Neural progenitor cell (in vitro differentiated cells): ENCODE measurements at regions not wholly inside any gene's neighbourhood (a gene's known extent, or its start where the extent isn't known, plus 50 kb on each side); places are given as distances from the start of the nearest gene placed in this dataset.

Source experiments
- DNase-seq: peaks from one replicate; pipeline ENCODE4 v3.0.0-alpha.2; 2016; ENCODE audit warnings: low spot score
- H2AFZ ChIP-seq: fragments of 200-600 bp; sonication (generic); replicated peaks from 2 replicates; pipeline ENCODE4 v1.6.1; 2016; ENCODE audit warnings: antibody characterized with exemption
- H3F3A ChIP-seq: fragments of 200-600 bp; sonication (generic); 2 replicates; pipeline ENCODE4 v1.6.1; 2016; ENCODE audit warnings: antibody characterized with exemption, low read depth
- H3K27ac ChIP-seq: fragments of 200-600 bp; sonication (generic); 2 replicates; pipeline ENCODE4 v1.5.1; 2016; ENCODE audit warnings: mild to moderate bottlenecking
- H3K27me3 ChIP-seq: fragments of 200-600 bp; sonication (generic); 2 replicates; pipeline ENCODE4 v1.6.1; 2016; ENCODE audit warnings: mild to moderate bottlenecking, moderate library complexity
- H3K36me3 ChIP-seq: fragments of 200-600 bp; sonication (generic); 2 replicates; pipeline ENCODE4 v1.5.1; 2016
- H3K4me1 ChIP-seq: fragments of 200-600 bp; sonication (generic); 2 replicates; pipeline ENCODE4 v1.6.1; 2016; ENCODE audit warnings: mixed run types
- H3K4me2 ChIP-seq: fragments of 200-600 bp; sonication (generic); 2 replicates; pipeline ENCODE4 v1.6.1; 2016
- H3K4me3 ChIP-seq: fragments of 200-600 bp; sonication (generic); 2 replicates; pipeline ENCODE4 v1.5.1; 2016
- H3K79me2 ChIP-seq: fragments of 200-600 bp; sonication (generic); 2 replicates; pipeline ENCODE4 v1.6.1; 2016; ENCODE audit warnings: low read depth
- H3K9ac ChIP-seq: fragments of 200-600 bp; sonication (generic); 2 replicates; pipeline ENCODE4 v1.6.1; 2016
- H3K9me3 ChIP-seq: fragments of 200-600 bp; sonication (generic); 2 replicates; pipeline ENCODE4 v1.5.1; 2016; ENCODE audit warnings: low read depth
- H4K20me1 ChIP-seq: fragments of 200-600 bp; sonication (generic); 2 replicates; pipeline ENCODE4 v1.6.1; 2016; ENCODE audit warnings: low read depth
- H3K27ac Mint-ChIP-seq: 3 replicates; pipeline ENCODE4 v1.8.0; 2021; ENCODE audit warnings: mixed read lengths
- H3K27me3 Mint-ChIP-seq: 2 replicates; pipeline ENCODE4 v1.8.0; 2022; ENCODE audit warnings: low read depth, mild to moderate bottlenecking, inconsistent platforms, moderate library complexity, mixed read lengths; ENCODE audit not compliant: insufficient read depth
- H3K36me3 Mint-ChIP-seq: 3 replicates; pipeline ENCODE4 v1.8.0; 2021; ENCODE audit warnings: mixed read lengths
- H3K4me1 Mint-ChIP-seq: 3 replicates; pipeline ENCODE4 v1.8.0; 2021; ENCODE audit warnings: mixed read lengths
- H3K4me3 Mint-ChIP-seq: 3 replicates; pipeline ENCODE4 v1.8.0; 2021; ENCODE audit warnings: mild to moderate bottlenecking, moderate library complexity, mixed read lengths
- H3K9me3 Mint-ChIP-seq: 3 replicates; pipeline ENCODE4 v1.8.0; 2020; ENCODE audit warnings: mixed read lengths
- CTCF ChIP-seq: fragments of 200-600 bp; sonication (generic); IDR thresholded peaks from 2 replicates; pipeline ENCODE4 v1.5.1; 2017; ENCODE audit warnings: antibody characterized with exemption, mild to moderate bottlenecking
- EZH2 ChIP-seq: fragments of 200-600 bp; sonication (generic); IDR thresholded peaks from 2 replicates; pipeline ENCODE4 v1.6.1; 2017; ENCODE audit warnings: antibody characterized with exemption, mild to moderate bottlenecking, moderate library complexity
- EZH2phosphoT487 ChIP-seq: fragments of 200-600 bp; sonication (generic); IDR thresholded peaks from 2 replicates; pipeline ENCODE4 v1.6.1; 2017; ENCODE audit warnings: antibody characterized with exemption

GRCh38 chr17:13102477-13102876 is 84.7 kb upstream of the ELAC2 start:
- Mint-ChIP-seq H3K27me3 (peaks cover 6% of the 10 kb centered on the region), H3K9me3 (no peaks in the 10 kb centered on the region), H3K4me1 (peaks cover 3% of the 10 kb centered on the region), H3K27ac (no peak overlapping the region), H3K4me3 (no peak overlapping the region), H3K36me3 (no peaks in the 10 kb centered on the region)
- H3K36me3 ChIP-seq, result no peaks in the 10 kb centered on the region
- no peaks in the 10 kb centered on the region for H3K79me2 ChIP-seq
- no peak overlapping the region for H2AFZ ChIP-seq
- no peaks in the 10 kb centered on the region for H3K27me3 ChIP-seq
- TF ChIP-seq CTCF, result no peak
- TF ChIP-seq EZH2, result no peak
- TF ChIP-seq EZH2phosphoT487, result no peak
- no peak overlapping the region for H3K4me3 ChIP-seq
- no peak overlapping the region for H3K27ac ChIP-seq
- no peaks in the 10 kb centered on the region for H3K9me3 ChIP-seq
- no peak overlapping the region for H3K9ac ChIP-seq
- H4K20me1 ChIP-seq, result no peaks in the 10 kb centered on the region
- no peaks in the 10 kb centered on the region for H3F3A ChIP-seq
- no peak for DNase-seq
- H3K4me2 ChIP-seq, result no peak overlapping the region
- peaks cover 12% of the 10 kb centered on the region for H3K4me1 ChIP-seq

- H3K4me1 ChIP-seq, result peaks cover 9% of the 10 kb centered on the region
- peak overlapping the region; percentile 97 for H2AFZ ChIP-seq
- H3K9me3 ChIP-seq, result no peaks in the 10 kb centered on the region
- H3K79me2 ChIP-seq, result no peaks in the 10 kb centered on the region
- no peak overlapping the region for H3K9ac ChIP-seq
- Mint-ChIP-seq H3K4me3 (no peak overlapping the region), H3K27ac (no peak overlapping the region), H3K27me3 (peaks cover 3% of the 10 kb centered on the region), H3K4me1 (peaks cover 3% of the 10 kb centered on the region), H3K9me3 (no peaks in the 10 kb centered on the region), H3K36me3 (no peaks in the 10 kb centered on the region)
- TF ChIP-seq EZH2 (no peak), CTCF (no peak), EZH2phosphoT487 (no peak)
- no peak overlapping the region for H3K4me3 ChIP-seq
- no peak overlapping the region for H3K4me2 ChIP-seq
- no peaks in the 10 kb centered on the region for H3F3A ChIP-seq
- DNase-seq, result no peak
- no peaks in the 10 kb centered on the region for H3K36me3 ChIP-seq
- H3K27me3 ChIP-seq, result no peaks in the 10 kb centered on the region
- no peaks in the 10 kb centered on the region for H4K20me1 ChIP-seq
- H3K27ac ChIP-seq, result no peak overlapping the region
Observed at GRCh38 chr17:13099926-13100325, 82.1 kb upstream of the ELAC2 start.

- peaks cover 3% of the 10 kb centered on the region for H3K27me3 Mint-ChIP-seq
- peaks cover 3% of the 10 kb centered on the region for H3K4me1 Mint-ChIP-seq
- DNase-seq, result peak; percentile 16
- H3K27ac Mint-ChIP-seq, result no peak overlapping the region
- H3K4me3 ChIP-seq, result no peak overlapping the region
- H3K36me3 Mint-ChIP-seq, result no peaks in the 10 kb centered on the region
- no peak overlapping the region for H3K4me3 Mint-ChIP-seq
- TF ChIP-seq EZH2phosphoT487, result no peak
- TF ChIP-seq EZH2, result no peak
- TF ChIP-seq CTCF, result no peak
- H3K27ac ChIP-seq, result no peak overlapping the region
- H4K20me1 ChIP-seq, result no peaks in the 10 kb centered on the region
- H3K4me1 ChIP-seq, result peaks cover 9% of the 10 kb centered on the region
- H3K4me2 ChIP-seq, result no peak overlapping the region
- no peaks in the 10 kb centered on the region for H3F3A ChIP-seq
- no peak overlapping the region for H3K9ac ChIP-seq
- no peaks in the 10 kb centered on the region for H3K27me3 ChIP-seq
- H3K36me3 ChIP-seq, result no peaks in the 10 kb centered on the region
- no peaks in the 10 kb centered on the region for H3K79me2 ChIP-seq
- H3K9me3 ChIP-seq, result no peaks in the 10 kb centered on the region
- H3K9me3 Mint-ChIP-seq, result no peaks in the 10 kb centered on the region
- H2AFZ ChIP-seq, result peak overlapping the region; percentile 97
Observed at GRCh38 chr17:13099089-13099735, 81.4 kb upstream of the ELAC2 start.
